K562 (cell line): ENCODE measurements at regions not wholly inside any gene's neighbourhood (a gene's known extent, or its start where the extent isn't known, plus 50 kb on each side); places are given as distances from the start of the nearest gene placed in this dataset.

ENCODE experiments used
- ATAC-seq: fragments of 200-7000 bp; cut with Tn5 transposase; 3 replicates; pipeline ENCODE4 v1.9.1; 2020; ENCODE audit warnings: moderate library complexity
- BruUV-seq: library from RNA; stranded (reverse); fragments of 400-500 nt; replicated peaks from 2 replicates; lab custom pipeline; 2021; lab: Mats Ljungman, UMichigan
- CTCF ChIA-PET: fragments of 300-600 bp; formaldehyde crosslinking; extraction: SDS; loops from one replicate; lab custom pipeline; 2021; ENCODE audit warnings: low intra/inter-chr PET ratio; lab: Yijun Ruan, JAX
- POLR2A ChIA-PET: fragments of 300-600, 350-650 bp; sonication (Branson Sonifier 250); formaldehyde crosslinking; extraction: SDS; loops from one replicate; lab custom pipeline; 2021; ENCODE audit warnings: antibody characterized with exemption, inconsistent platforms; lab: Yijun Ruan, JAX
- DNase-seq, 4 experiments: peaks; one replicate each; pipeline versions ENCODE4 v3.0.0 to v3.0.0-alpha.2; 2011 to 2018; ENCODE audit warnings: low spot score in 3 of 4, mixed read lengths in 3 of 4; ENCODE audit errors: extremely low read depth in 1 of 4
- FAIRE-seq: peaks from 2 replicates; lab custom pipeline; 2011; peaks lifted over from hg19 to GRCh38; lab: Jason Lieb, UNC
- H2AFZ ChIP-seq: 2 replicates; pipeline ENCODE4 v1.6.0; 2011; ENCODE audit warnings: low read depth, low read length, control low read depth, inconsistent platforms
- H3K27ac ChIP-seq: fragments of 200-600 bp; 3 replicates; pipeline ENCODE4 v1.8.0; 2011; ENCODE audit warnings: low read depth, mild to moderate bottlenecking, control low read depth, inconsistent platforms, low read length, moderate library complexity, mixed read lengths; ENCODE audit errors: extremely low read depth
- H3K27me3 ChIP-seq, 2 experiments: fragments of 300-600 bp in 1 of 2; 2 replicates in 1 of 2; 3 replicates in 1 of 2; pipeline versions ENCODE4 v1.6.0 to v1.8.0; 2011; ENCODE audit warnings: inconsistent platforms in 2 of 2, low read length in 2 of 2, mild to moderate bottlenecking in 1 of 2, mixed read lengths in 1 of 2, moderate library complexity in 1 of 2; ENCODE audit not compliant: control insufficient read depth in 2 of 2, insufficient read depth in 2 of 2
- H3K36me3 ChIP-seq: fragments of 300-600 bp; 3 replicates; pipeline ENCODE4 v1.8.0; 2011; ENCODE audit warnings: mild to moderate bottlenecking, low read length, inconsistent platforms; ENCODE audit not compliant: control insufficient read depth, insufficient read depth
- H3K4me1 ChIP-seq, 2 experiments: fragments of 200-600 bp in 1 of 2; replicated peaks in 1 of 2; 2 replicates in 1 of 2; 3 replicates in 1 of 2; pipeline versions ENCODE4 v1.5.1 to v1.8.0; 2011; ENCODE audit warnings: inconsistent platforms in 2 of 2, low read length in 2 of 2, mild to moderate bottlenecking in 1 of 2, mixed read lengths in 1 of 2, moderate library complexity in 1 of 2; ENCODE audit not compliant: control insufficient read depth in 2 of 2, insufficient read depth in 2 of 2
- H3K4me2 ChIP-seq: 2 replicates; pipeline ENCODE4 v1.6.1; 2011; ENCODE audit warnings: low read length, control low read depth, inconsistent platforms, mixed read lengths; ENCODE audit not compliant: insufficient read depth
- H3K4me3 ChIP-seq: fragments of 200-600 bp; sonication (generic), shearing (Covaris generic); 2 replicates; pipeline ENCODE4 v1.5.1; 2016; ENCODE audit warnings: control low read depth, inconsistent platforms
- H3K79me2 ChIP-seq: fragments of 200-600 bp; 3 replicates; pipeline ENCODE4 v1.8.0; 2011; ENCODE audit warnings: low read length, inconsistent platforms; ENCODE audit not compliant: control insufficient read depth, insufficient read depth
- H3K9ac ChIP-seq, 2 experiments: 2 replicates each; pipeline versions ENCODE4 v1.6.0 to v1.6.1; 2011; ENCODE audit warnings: low read depth in 2 of 2, low read length in 2 of 2, control low read depth in 1 of 2, inconsistent platforms in 1 of 2, mild to moderate bottlenecking in 1 of 2, mixed read lengths in 1 of 2; ENCODE audit not compliant: insufficient read depth in 1 of 2
- H3K9me1 ChIP-seq: one replicate; pipeline ENCODE4 v1.6.0; 2011; ENCODE audit warnings: inconsistent platforms, mild to moderate bottlenecking, low read length, moderate library complexity; ENCODE audit not compliant: control insufficient read depth, insufficient read depth
- H3K9me3 ChIP-seq: replicated peaks from 2 replicates; pipeline ENCODE4 v1.5.1; 2011; ENCODE audit warnings: low read depth, low read length, inconsistent platforms; ENCODE audit not compliant: control insufficient read depth, insufficient read depth
- H4K20me1 ChIP-seq: replicated peaks from 2 replicates; pipeline ENCODE4 v1.6.1; 2011; ENCODE audit warnings: low read length, inconsistent platforms, mixed read lengths; ENCODE audit not compliant: control insufficient read depth, insufficient read depth
- ARNT ChIP-seq, 2 experiments: fragments of 450-650 bp; IDR thresholded peaks; 2 replicates each; pipeline ENCODE4 v1.6.1; 2016; ENCODE audit warnings: mild to moderate bottlenecking in 1 of 2
- DPF2 ChIP-seq: fragments of 450-650 bp; IDR thresholded peaks from 2 replicates; pipeline ENCODE4 v1.6.1; 2016
- PHF8 ChIP-seq: fragments of 200-600 bp; sonication (generic); IDR thresholded peaks from 2 replicates; pipeline ENCODE4 v1.6.1; 2012; ENCODE audit warnings: mixed run types, mild to moderate bottlenecking, inconsistent platforms, low read length, moderate library complexity, borderline replicate concordance
- PTRF ChIP-seq: fragments of 450-650 bp; IDR thresholded peaks from 2 replicates; pipeline ENCODE4 v1.6.1; 2016; ENCODE audit warnings: mild to moderate bottlenecking, missing genetic modification characterization, missing compliant biosample characterization
- ZNF324 ChIP-seq: fragments of 250-450 bp; sonication (Bioruptor Pico); IDR thresholded peaks from 2 replicates; pipeline ENCODE4 v1.4.0; 2020; ENCODE audit warnings: mild to moderate bottlenecking
- WGBS: fragments of 100-300 bp; shearing (Covaris generic); methylation state at CpG from one replicate; pipeline ENCODE4 v1.1.6; 2016; ENCODE audit warnings: low coverage, mixed read lengths; ENCODE audit not compliant: insufficient coverage; ENCODE audit errors: missing lambda C conversion rate; 5-methylcytosine and 5-hydroxymethylcytosine counted together
- in situ Hi-C: fragments of 300-500 bp; cut with MboI; formaldehyde crosslinking; loops from 4 replicates; pipeline ENCODE4 v1.15.0; 2018; ENCODE audit warnings: inconsistent platforms, mixed read lengths
- intact Hi-C: fragments of 100-400 bp; cut with micrococcal nuclease; formaldehyde crosslinking; loops from 2 replicates; pipeline ENCODE4 v1.14.2; 2022
- TF ChIP-seq, protein P1 (sequence below): fragments of 250-450 bp; sonication (Bioruptor Pico); IDR thresholded peaks from 2 replicates; pipeline ENCODE4 v1.5.0; 2021
- TF ChIP-seq, protein P2 (sequence below): IDR thresholded peaks from 3 replicates; pipeline ENCODE4 v1.6.1; 2011; ENCODE audit warnings: borderline replicate concordance, mild to moderate bottlenecking; ENCODE audit not compliant: insufficient read length, insufficient read depth
- TF ChIP-seq, protein P3 (sequence below): sonication (generic); formaldehyde crosslinking; IDR thresholded peaks from 2 replicates; pipeline ENCODE4 v1.8.1; 2023; ENCODE audit warnings: mild to moderate bottlenecking, missing genetic modification reagents

DNA sequence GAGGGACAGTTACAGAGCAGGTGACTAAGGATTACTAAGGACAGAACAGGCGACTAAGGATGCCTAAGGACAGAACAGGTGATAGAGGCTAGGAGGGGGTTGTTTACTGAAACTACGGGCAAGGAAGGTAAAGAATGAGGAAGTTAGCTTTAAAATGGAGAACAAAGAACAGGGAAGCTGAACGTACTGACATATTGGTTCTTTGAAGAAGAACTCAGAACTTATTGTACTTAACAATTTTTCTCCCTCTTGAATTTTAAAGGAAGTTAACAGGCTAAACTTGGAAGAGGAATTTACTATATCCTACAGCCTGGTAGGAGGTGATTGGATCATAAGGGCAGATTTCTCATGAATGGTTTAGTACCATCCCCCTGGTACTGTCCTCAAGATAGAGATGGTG lies 290.2 kb downstream of the SHQ1 start:
- no peak overlapping the region for H3K4me2 ChIP-seq
- FAIRE-seq (no peak), DNase-seq (no peak), ATAC-seq (no peak)
- H3K4me1 ChIP-seq, result no peaks in the 10 kb centered on the region; a peak in 1 of 5 replicates
- no peak overlapping the region for H2AFZ ChIP-seq
- no peak overlapping the region for H3K4me3 ChIP-seq
- CTCF ChIA-PET, result no interaction called here
- BruUV-seq, result no TSS peak
- no peaks in the 10 kb centered on the region for H3K9me1 ChIP-seq
- WGBS, result 63% methylated on average over 3 of the region's 3 CpGs
- intact Hi-C loops (no loop called here), in situ Hi-C loops (no loop called here)
- H3K9ac ChIP-seq, result no peak overlapping the region
- H3K27ac ChIP-seq, result no peak overlapping the region
- TF ChIP-seq, protein P1, sequence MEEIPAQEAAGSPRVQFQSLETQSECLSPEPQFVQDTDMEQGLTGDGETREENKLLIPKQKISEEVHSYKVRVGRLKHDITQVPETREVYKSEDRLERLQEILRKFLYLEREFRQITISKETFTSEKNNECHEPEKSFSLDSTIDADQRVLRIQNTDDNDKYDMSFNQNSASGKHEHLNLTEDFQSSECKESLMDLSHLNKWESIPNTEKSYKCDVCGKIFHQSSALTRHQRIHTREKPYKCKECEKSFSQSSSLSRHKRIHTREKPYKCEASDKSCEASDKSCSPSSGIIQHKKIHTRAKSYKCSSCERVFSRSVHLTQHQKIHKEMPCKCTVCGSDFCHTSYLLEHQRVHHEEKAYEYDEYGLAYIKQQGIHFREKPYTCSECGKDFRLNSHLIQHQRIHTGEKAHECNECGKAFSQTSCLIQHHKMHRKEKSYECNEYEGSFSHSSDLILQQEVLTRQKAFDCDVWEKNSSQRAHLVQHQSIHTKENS (CRISPR knock-in tag), result no peak
- TF ChIP-seq, protein P2, sequence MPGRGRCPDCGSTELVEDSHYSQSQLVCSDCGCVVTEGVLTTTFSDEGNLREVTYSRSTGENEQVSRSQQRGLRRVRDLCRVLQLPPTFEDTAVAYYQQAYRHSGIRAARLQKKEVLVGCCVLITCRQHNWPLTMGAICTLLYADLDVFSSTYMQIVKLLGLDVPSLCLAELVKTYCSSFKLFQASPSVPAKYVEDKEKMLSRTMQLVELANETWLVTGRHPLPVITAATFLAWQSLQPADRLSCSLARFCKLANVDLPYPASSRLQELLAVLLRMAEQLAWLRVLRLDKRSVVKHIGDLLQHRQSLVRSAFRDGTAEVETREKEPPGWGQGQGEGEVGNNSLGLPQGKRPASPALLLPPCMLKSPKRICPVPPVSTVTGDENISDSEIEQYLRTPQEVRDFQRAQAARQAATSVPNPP, result no peak
- TF ChIP-seq ARNT (IDR thresholded peaks at IDR 0.05), result no peak
- POLR2A ChIA-PET, result no interaction called here
- H3K36me3 ChIP-seq, result no peaks in the 10 kb centered on the region
- H3K79me2 ChIP-seq, result no peaks in the 10 kb centered on the region
- no peaks in the 10 kb centered on the region for H3K27me3 ChIP-seq
- no peaks in the 10 kb centered on the region for H3K9me3 ChIP-seq
- H4K20me1 ChIP-seq, result no peaks in the 10 kb centered on the region

DNA sequence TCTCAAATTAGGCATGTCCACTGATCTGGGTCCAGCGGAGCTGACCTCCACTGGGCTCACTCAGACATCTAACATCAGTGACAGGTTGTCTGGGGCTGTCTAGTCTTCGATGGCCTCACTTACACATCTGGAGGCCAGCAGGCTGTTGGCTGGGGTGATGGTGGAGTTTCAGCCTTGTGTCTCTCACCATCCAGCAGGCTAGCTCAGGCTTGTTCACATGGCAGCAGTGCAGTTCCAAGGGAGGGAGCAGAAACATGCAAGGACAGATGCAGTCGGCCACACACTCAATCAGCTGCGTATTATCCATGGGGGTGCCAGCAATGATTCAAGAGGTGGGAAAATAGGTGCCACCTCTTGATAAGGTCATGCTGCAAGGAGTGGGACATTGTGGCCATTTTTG lies 292.5 kb downstream of the SHQ1 start:
- Histone ChIP-seq H4K20me1 (no peaks in the 10 kb centered on the region), H3K4me1 (no peaks in the 10 kb centered on the region; a peak in 1 of 5 replicates), H3K27ac (no peak overlapping the region), H3K4me2 (no peak overlapping the region), H3K9me1 (no peaks in the 10 kb centered on the region)
- no peak for FAIRE-seq
- TF ChIP-seq PTRF (tag) (no peak), ZNF324 (CRISPR knock-in tag) (no peak), PHF8 (no peak), DPF2 (no peak)
- TF ChIP-seq, protein P3, sequence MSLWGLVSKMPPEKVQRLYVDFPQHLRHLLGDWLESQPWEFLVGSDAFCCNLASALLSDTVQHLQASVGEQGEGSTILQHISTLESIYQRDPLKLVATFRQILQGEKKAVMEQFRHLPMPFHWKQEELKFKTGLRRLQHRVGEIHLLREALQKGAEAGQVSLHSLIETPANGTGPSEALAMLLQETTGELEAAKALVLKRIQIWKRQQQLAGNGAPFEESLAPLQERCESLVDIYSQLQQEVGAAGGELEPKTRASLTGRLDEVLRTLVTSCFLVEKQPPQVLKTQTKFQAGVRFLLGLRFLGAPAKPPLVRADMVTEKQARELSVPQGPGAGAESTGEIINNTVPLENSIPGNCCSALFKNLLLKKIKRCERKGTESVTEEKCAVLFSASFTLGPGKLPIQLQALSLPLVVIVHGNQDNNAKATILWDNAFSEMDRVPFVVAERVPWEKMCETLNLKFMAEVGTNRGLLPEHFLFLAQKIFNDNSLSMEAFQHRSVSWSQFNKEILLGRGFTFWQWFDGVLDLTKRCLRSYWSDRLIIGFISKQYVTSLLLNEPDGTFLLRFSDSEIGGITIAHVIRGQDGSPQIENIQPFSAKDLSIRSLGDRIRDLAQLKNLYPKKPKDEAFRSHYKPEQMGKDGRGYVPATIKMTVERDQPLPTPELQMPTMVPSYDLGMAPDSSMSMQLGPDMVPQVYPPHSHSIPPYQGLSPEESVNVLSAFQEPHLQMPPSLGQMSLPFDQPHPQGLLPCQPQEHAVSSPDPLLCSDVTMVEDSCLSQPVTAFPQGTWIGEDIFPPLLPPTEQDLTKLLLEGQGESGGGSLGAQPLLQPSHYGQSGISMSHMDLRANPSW, result no peak
- TF ChIP-seq, all 486 proteins: peak for 0
- H3K36me3 ChIP-seq, result no peaks in the 10 kb centered on the region
- H2AFZ ChIP-seq, result no peak overlapping the region
- ATAC-seq, result no peak
- in situ Hi-C loops (no loop called here), intact Hi-C loops (no loop called here)
- no peaks in the 10 kb centered on the region for H3K27me3 ChIP-seq
- H3K9me3 ChIP-seq, result no peaks in the 10 kb centered on the region
- ChIA-PET CTCF (no interaction called here), POLR2A (interaction anchor here (0.6 kb wide), 1 partner anchor 83 kb away, joined by 3 read pairs; no protein-coding TSS in a partner anchor)
- no peak overlapping the region for H3K9ac ChIP-seq
- BruUV-seq, result no TSS peak
- H3K79me2 ChIP-seq, result no peaks in the 10 kb centered on the region
- H3K4me3 ChIP-seq, result no peak overlapping the region
- no peak for DNase-seq
- 67% methylated on average over 4 of the region's 4 CpGs for WGBS
